Astrocyte of the spinal cord (primary cell): ENCODE measurements at regions not wholly inside any gene's neighbourhood (a gene's known extent, or its start where the extent isn't known, plus 50 kb on each side); places are given as distances from the start of the nearest gene placed in this dataset.

Experiments used
- DNase-seq: peaks from one replicate; pipeline ENCODE4 v3.0.0; 2011; ENCODE audit warnings: low read depth, low spot score
- H3K4me3 ChIP-seq: 2 replicates; pipeline ENCODE4 v1.5.1; 2011; ENCODE audit warnings: low read depth, mild to moderate bottlenecking, low read length, moderate library complexity
- in situ Hi-C: cut with HindIII; loops from 2 replicates; pipeline ENCODE4 v1.10.0; 2017; ENCODE audit warnings: low sequenced_read_pairs
- TF ChIP-seq, protein P1 (sequence below): IDR thresholded peaks from 2 replicates; pipeline ENCODE4 v1.5.1; 2012; ENCODE audit warnings: low read depth, mild to moderate bottlenecking, low read length, inconsistent platforms

DNA sequence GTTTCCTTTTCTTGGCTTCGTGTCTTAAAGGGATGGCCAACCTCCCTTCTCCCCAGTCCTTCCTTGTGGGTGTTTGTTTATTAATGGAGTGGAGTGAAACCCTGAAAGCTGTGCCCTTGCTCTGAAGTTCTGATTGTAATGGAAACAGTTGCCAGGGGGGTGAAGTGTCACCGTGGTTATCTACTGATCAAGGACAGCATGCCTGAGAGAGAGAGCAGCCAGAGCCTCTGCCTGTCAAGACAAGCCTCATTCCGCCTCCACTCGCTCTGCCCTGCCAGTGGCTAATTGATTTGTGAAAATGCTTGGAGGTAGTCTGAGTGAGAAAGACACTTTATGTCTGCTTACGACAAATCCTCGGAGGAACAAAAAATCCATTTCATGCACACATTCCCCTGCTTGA is 143.7 kb upstream of the SLC30A5 start:
- in situ Hi-C loops: no loop called here
- TF ChIP-seq, protein P1, sequence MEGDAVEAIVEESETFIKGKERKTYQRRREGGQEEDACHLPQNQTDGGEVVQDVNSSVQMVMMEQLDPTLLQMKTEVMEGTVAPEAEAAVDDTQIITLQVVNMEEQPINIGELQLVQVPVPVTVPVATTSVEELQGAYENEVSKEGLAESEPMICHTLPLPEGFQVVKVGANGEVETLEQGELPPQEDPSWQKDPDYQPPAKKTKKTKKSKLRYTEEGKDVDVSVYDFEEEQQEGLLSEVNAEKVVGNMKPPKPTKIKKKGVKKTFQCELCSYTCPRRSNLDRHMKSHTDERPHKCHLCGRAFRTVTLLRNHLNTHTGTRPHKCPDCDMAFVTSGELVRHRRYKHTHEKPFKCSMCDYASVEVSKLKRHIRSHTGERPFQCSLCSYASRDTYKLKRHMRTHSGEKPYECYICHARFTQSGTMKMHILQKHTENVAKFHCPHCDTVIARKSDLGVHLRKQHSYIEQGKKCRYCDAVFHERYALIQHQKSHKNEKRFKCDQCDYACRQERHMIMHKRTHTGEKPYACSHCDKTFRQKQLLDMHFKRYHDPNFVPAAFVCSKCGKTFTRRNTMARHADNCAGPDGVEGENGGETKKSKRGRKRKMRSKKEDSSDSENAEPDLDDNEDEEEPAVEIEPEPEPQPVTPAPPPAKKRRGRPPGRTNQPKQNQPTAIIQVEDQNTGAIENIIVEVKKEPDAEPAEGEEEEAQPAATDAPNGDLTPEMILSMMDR: no peak
- DNase-seq: no peak
- no peak overlapping the region for H3K4me3 ChIP-seq

- no peak for DNase-seq
- no peak overlapping the region for H3K4me3 ChIP-seq
- in situ Hi-C loops: no loop called here
- TF ChIP-seq, protein P1: no peak
Observed at GRCh38 chr5:68950930-68951329, 142.9 kb upstream of the SLC30A5 start.

DNA sequence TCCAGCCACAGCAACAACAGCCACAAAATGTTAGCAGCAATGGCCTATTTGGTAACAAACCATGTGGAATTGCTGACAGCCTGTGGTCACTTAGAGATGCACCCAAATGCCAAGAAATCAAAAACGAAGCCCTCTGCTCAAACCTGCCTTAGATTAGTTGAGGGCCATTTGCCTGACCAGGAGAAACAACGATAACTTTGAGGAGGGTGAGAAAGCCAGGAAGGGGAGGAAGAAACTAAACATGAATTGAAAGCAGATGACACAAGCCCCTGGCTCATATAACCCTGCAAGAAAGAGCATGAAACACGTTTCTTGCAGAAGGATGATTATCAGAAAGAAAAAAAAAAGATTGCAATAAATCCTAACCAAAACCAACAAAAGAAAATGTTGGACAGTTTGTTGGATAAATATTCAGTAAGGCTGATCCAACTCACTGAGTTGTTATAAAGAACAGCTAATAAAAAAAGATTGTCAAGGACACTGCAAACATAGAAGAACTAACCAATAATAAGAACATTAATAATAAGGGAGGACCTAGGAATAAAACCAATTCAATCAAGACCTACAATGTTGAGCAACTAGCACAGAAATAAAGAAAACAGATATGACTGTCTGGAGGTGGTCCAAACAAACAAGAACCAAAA is 140.5 kb upstream of the SLC30A5 start:
- TF ChIP-seq, protein P1: no peak
- DNase-seq: peak; percentile 17

DNA sequence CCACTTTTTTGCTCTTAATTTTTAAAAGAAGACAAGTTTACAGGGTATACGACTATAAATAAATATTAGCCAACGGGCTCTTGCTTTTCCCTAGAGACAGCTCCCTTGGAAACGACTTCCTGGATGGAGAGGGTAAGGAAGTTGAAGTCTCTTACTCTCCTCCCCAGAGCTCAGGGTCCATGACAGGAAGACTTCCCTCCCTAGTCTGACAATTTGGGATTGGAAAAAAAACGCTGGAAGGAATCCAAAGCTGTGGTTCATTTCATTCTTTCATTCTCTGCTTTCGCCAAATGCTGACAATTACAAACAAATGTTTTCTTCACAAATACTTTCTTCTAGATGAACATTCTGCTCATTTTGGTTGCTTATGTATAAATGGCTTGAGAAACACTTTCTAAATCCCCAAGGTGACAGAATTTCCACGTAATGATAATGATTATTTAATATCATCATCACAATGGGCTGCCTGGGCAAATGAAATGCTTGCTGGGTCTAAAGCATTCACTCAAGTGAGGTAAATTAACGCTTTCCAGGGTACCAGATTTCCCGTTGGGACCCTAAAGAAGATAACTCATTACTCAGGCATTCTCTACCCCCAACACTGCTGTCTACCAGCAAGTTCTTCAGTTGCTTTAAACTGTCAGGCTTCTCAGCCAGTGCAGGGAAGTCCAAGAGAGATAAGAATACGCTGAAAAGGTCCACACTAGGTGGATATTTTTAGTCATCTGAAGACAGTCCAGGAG is 139.8 kb upstream of the SLC30A5 start:
- TF ChIP-seq, protein P1: no peak
- no peak overlapping the region for H3K4me3 ChIP-seq
- no peak for DNase-seq
- in situ Hi-C loops: no loop called here

More for the DNA sequence above, 140.5 kb upstream of the SLC30A5 start:
- no peak overlapping the region for H3K4me3 ChIP-seq
- in situ Hi-C loops: no loop called here

DNA sequence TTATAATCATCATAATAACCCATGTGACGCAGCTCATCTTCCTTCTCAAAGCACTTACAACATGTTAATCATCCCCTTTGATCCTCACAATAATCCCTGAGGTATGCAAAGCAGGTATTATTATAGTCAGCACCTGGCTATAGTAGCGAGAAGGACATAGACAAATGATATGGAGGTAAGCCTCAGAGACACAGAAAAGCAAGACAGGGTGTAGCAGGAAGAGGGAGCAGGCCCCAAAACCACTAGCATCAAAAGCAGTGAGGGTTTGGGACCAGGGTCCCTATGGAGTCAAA is 139.2 kb upstream of the SLC30A5 start:
- no peak overlapping the region for H3K4me3 ChIP-seq
- no peak for DNase-seq
- in situ Hi-C loops: no loop called here
- TF ChIP-seq, protein P1: no peak

- H3K4me3 ChIP-seq: no peak overlapping the region
- TF ChIP-seq, protein P1: no peak
- in situ Hi-C loops: no loop called here
- DNase-seq: no peak
Observed at GRCh38 chr5:68957591-68957990, 136.2 kb upstream of the SLC30A5 start.
